OCI-LY3 (cell line): ENCODE measurements at regions not wholly inside any gene's neighbourhood (a gene's known extent, or its start where the extent isn't known, plus 50 kb on each side); places are given as distances from the start of the nearest gene placed in this dataset.

Source experiments
- H2AFZ ChIP-seq: fragments of 200-600, 300-600 bp; shearing (Covaris generic); 2 replicates; pipeline ENCODE4 v1.6.0; 2014; ENCODE audit warnings: antibody characterized with exemption, low read depth, low read length
- H3K27ac ChIP-seq: fragments of 200-600, 300-600 bp; sonication (generic); 2 replicates; pipeline ENCODE4 v1.5.1; 2014; ENCODE audit warnings: mild to moderate bottlenecking, low read length, moderate library complexity, mixed read lengths
- H3K27me3 ChIP-seq: fragments of 200-600, 300-600 bp; sonication (generic); 2 replicates; pipeline ENCODE4 v1.6.1; 2014; ENCODE audit warnings: low read depth, low read length, mixed read lengths
- H3K36me3 ChIP-seq: fragments of 200-600, 300-600 bp; sonication (generic); replicated peaks from 2 replicates; pipeline ENCODE3; 2014; ENCODE audit warnings: low read depth, low read length, mixed read lengths
- H3K4me1 ChIP-seq: fragments of 300-600, 200-600 bp; sonication (generic); 2 replicates; pipeline ENCODE4 v1.6.1; 2014; ENCODE audit warnings: low read length, mixed read lengths
- H3K4me2 ChIP-seq: fragments of 200-600, 300-600 bp; sonication (generic); 2 replicates; pipeline ENCODE4 v1.6.1; 2014; ENCODE audit warnings: low read length, mixed read lengths
- H3K4me3 ChIP-seq: fragments of 300-600, 200-600 bp; sonication (generic); 2 replicates; pipeline ENCODE4 v1.5.1; 2014; ENCODE audit warnings: antibody characterized with exemption, mild to moderate bottlenecking, low read length, moderate library complexity
- H3K79me2 ChIP-seq: fragments of 300-600, 200-600 bp; shearing (Covaris generic); 2 replicates; pipeline ENCODE4 v1.6.1; 2014; ENCODE audit warnings: mild to moderate bottlenecking, low read length, mixed read lengths
- H3K9ac ChIP-seq: fragments of 300-600, 200-600 bp; shearing (Covaris generic); 2 replicates; pipeline ENCODE4 v1.6.0; 2014; ENCODE audit warnings: mild to moderate bottlenecking, low read length, moderate library complexity
- H3K9me3 ChIP-seq: fragments of 200-600, 300-600 bp; shearing (Covaris generic); 2 replicates; pipeline ENCODE4 v1.6.1; 2014; ENCODE audit warnings: low read length, mixed read lengths; ENCODE audit not compliant: insufficient read depth
- H4K20me1 ChIP-seq: fragments of 200-600, 300-600 bp; sonication (generic); 2 replicates; pipeline ENCODE4 v1.6.1; 2016; ENCODE audit warnings: low read length, mixed read lengths; ENCODE audit not compliant: insufficient read depth
- EZH2phosphoT487 ChIP-seq: fragments of 200-600 bp; shearing (Covaris generic); IDR thresholded peaks from 2 replicates; pipeline ENCODE4 v1.6.1; 2018; ENCODE audit warnings: antibody characterized with exemption, mixed run types, low read depth
- TF ChIP-seq, protein P1 (sequence below): fragments of 200-600, 300-600 bp; sonication (generic); IDR thresholded peaks from 2 replicates; pipeline ENCODE4 v1.5.1; 2014; ENCODE audit warnings: antibody characterized with exemption, low read length, low read depth

DNA sequence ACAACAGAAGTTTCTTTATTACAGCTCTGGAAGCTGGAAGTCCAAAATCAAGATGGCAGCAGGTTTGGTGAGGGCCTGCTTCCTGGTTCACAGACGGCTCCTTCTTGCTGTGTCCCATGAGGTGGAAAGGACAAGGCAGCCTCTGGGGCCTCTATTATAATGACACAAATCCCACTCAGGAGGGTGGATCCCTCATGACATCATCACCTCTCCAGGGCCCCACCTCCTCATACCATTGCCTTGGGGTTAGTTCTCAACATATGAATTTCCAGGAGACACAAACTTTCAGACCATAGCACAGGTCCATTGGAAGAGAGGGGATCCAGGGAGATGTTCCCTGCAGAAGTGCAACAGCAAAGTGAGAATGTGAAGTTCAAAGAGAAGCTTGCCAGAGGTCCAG, 202.8 kb downstream of the TFCP2L1 start:
- Histone ChIP-seq H2AFZ (no peak overlapping the region), H3K9ac (no peak overlapping the region), H3K79me2 (no peaks in the 10 kb centered on the region), H3K27ac (no peak overlapping the region), H3K9me3 (no peaks in the 10 kb centered on the region), H3K36me3 (no peaks in the 10 kb centered on the region), H3K4me3 (no peak overlapping the region), H4K20me1 (no peaks in the 10 kb centered on the region), H3K4me2 (no peak overlapping the region), H3K27me3 (no peaks in the 10 kb centered on the region), H3K4me1 (peaks cover 11% of the 10 kb centered on the region)
- TF ChIP-seq, protein P1, sequence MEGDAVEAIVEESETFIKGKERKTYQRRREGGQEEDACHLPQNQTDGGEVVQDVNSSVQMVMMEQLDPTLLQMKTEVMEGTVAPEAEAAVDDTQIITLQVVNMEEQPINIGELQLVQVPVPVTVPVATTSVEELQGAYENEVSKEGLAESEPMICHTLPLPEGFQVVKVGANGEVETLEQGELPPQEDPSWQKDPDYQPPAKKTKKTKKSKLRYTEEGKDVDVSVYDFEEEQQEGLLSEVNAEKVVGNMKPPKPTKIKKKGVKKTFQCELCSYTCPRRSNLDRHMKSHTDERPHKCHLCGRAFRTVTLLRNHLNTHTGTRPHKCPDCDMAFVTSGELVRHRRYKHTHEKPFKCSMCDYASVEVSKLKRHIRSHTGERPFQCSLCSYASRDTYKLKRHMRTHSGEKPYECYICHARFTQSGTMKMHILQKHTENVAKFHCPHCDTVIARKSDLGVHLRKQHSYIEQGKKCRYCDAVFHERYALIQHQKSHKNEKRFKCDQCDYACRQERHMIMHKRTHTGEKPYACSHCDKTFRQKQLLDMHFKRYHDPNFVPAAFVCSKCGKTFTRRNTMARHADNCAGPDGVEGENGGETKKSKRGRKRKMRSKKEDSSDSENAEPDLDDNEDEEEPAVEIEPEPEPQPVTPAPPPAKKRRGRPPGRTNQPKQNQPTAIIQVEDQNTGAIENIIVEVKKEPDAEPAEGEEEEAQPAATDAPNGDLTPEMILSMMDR = no peak
- no peak for TF ChIP-seq EZH2phosphoT487

DNA sequence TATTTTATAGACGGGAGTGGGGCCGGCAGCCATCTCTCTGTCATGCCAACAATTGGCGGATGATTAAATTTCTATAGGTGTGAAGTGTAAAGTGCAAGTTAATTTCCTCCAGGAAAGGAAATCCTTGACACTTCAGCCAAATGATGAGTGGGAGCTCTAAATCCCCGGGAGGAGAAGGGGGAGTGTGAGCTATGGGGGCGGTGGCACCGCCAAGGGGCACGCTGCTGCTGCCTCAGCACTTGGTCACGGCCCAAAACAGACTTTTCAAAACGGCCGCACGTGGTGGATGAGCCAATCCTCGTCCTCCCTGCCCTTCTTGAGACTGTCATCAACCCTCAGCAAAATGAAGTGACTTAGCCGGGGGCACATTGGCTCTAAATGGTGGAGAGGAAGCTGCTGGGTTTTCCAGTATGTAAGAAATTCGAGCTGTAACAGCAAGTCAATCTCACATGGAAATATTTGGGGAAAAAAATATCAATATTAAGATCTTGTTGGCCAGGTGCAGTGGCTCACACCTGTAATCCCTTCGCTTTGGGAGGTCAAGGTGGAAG, 200.8 kb downstream of the TFCP2L1 start:
- no peaks in the 10 kb centered on the region for H3K9me3 ChIP-seq
- peaks cover 11% of the 10 kb centered on the region for H3K4me1 ChIP-seq
- H3K9ac ChIP-seq = no peak overlapping the region
- H3K36me3 ChIP-seq = no peaks in the 10 kb centered on the region
- H3K4me2 ChIP-seq = no peak overlapping the region
- H3K27me3 ChIP-seq = no peaks in the 10 kb centered on the region
- no peak overlapping the region for H3K27ac ChIP-seq
- TF ChIP-seq, protein P1 = no peak
- TF ChIP-seq EZH2phosphoT487 = no peak
- no peak overlapping the region for H2AFZ ChIP-seq
- no peaks in the 10 kb centered on the region for H3K79me2 ChIP-seq
- no peak overlapping the region for H3K4me3 ChIP-seq
- H4K20me1 ChIP-seq = no peaks in the 10 kb centered on the region

DNA sequence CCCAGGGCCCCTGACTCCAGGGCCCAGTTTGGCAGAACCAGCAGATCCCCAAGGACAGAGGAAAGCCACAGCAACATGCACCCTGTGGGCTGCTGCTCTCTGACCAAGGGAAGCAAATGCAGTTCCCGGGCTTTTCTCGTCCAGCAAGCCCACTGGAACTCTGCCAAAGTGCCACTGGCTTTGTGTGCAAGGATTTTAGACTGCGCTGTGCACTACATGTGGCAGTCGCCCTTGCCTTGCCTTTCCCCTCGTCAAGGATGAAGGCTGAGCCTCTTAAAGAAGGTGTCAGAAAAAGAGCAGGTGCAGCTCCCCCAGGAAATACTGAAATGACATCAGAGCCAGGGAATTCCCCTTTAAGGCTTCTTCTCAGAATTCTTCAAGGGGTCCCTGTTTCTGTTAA, 199.2 kb downstream of the TFCP2L1 start:
- no peak overlapping the region for H3K4me3 ChIP-seq
- H4K20me1 ChIP-seq = no peaks in the 10 kb centered on the region
- H3K36me3 ChIP-seq = no peaks in the 10 kb centered on the region
- no peaks in the 10 kb centered on the region for H3K27me3 ChIP-seq
- H3K4me1 ChIP-seq = peaks cover 11% of the 10 kb centered on the region
- no peaks in the 10 kb centered on the region for H3K9me3 ChIP-seq
- peak overlapping the region; percentile 55 for H3K4me2 ChIP-seq
- H3K27ac ChIP-seq = no peak overlapping the region
- no peak for TF ChIP-seq EZH2phosphoT487
- TF ChIP-seq, protein P1 = no peak
- H3K9ac ChIP-seq = no peak overlapping the region
- no peak overlapping the region for H2AFZ ChIP-seq
- H3K79me2 ChIP-seq = no peaks in the 10 kb centered on the region

DNA sequence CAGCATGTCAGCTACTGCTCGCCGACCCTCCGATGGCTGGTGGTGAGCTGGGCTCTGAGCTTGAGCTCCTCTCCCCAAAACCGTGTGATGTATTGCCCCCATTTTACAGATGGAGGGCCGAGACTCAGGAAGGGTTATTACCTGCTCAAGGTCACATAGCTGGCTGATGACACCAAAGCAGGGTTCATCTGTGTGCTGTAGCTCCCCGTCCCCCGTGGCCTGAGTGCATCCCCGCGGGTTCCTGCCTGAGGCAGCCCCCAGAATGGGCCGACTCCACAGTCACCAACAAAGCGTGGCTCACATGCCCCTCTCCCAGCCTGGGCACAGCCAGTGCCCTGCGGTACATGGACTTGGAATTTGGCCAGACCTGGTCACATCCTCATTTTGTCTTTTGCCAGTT, 198.6 kb downstream of the TFCP2L1 start:
- Histone ChIP-seq H3K36me3 (no peaks in the 10 kb centered on the region), H3K79me2 (no peaks in the 10 kb centered on the region), H3K4me3 (no peak overlapping the region), H3K27ac (no peak overlapping the region), H4K20me1 (no peaks in the 10 kb centered on the region), H2AFZ (no peak overlapping the region), H3K9me3 (no peaks in the 10 kb centered on the region), H3K9ac (no peak overlapping the region), H3K4me2 (peak overlapping the region; percentile 55; the same call in 1 of the 2 replicates), H3K27me3 (no peaks in the 10 kb centered on the region), H3K4me1 (peaks cover 11% of the 10 kb centered on the region)
- TF ChIP-seq, protein P1 = no peak
- no peak for TF ChIP-seq EZH2phosphoT487
